DOHH2 (cell line): ENCODE measurements at regions not wholly inside any gene's neighbourhood (a gene's known extent, or its start where the extent isn't known, plus 50 kb on each side); places are given as distances from the start of the nearest gene placed in this dataset.

Source experiments
- CTCF ChIP-seq: fragments of 200-600 bp; sonication (generic); IDR thresholded peaks from one replicate; pipeline ENCODE4 v1.5.1; 2014; ENCODE audit warnings: antibody characterized with exemption, mild to moderate bottlenecking, low read depth, low read length; ENCODE audit not compliant: poor library complexity, severe bottlenecking
- EZH2phosphoT487 ChIP-seq: fragments of 200-600 bp; sonication (generic); IDR thresholded peaks from 2 replicates; pipeline ENCODE4 v1.6.1; 2017; ENCODE audit warnings: borderline replicate concordance, mild to moderate bottlenecking, antibody characterized with exemption, low read length, moderate library complexity, mixed read lengths

GRCh38 chr5:160496334-160496733, 74.7 kb downstream of the PTTG1 start:
- TF ChIP-seq CTCF, result no peak
- TF ChIP-seq EZH2phosphoT487, result no peak
